ENCODE measurements at regions not wholly inside any gene's neighbourhood (a gene's known extent, or its start where the extent isn't known, plus 50 kb on each side); places are given as distances from the start of the nearest gene placed in this dataset.

GRCh38 chr3:18586076-18586475 is 160.9 kb upstream of the SATB1 start:
- WGBS (ENCODE audit: insufficient coverage): no CpG with 5 or more reads among the region's 2 CpGs
- H3K27me3 Mint-ChIP-seq (ENCODE audit: low read depth in 3 of 3): no peaks in the 10 kb centered on the region
- Histone ChIP-seq H4K20me1 (ENCODE audit: insufficient read depth, low read length) (no peaks in the 10 kb centered on the region), H2AFZ (ENCODE audit: insufficient read depth, low read depth, low read length, poor library complexity, severe bottlenecking) (no peak overlapping the region), H3K79me2 (ENCODE audit: insufficient read depth, low read length) (no peaks in the 10 kb centered on the region), H3K9ac (ENCODE audit: insufficient read depth, low read length, poor library complexity, severe bottlenecking) (no peak overlapping the region), H3K4me3 (replicated peaks in 1 of 3; ENCODE audit: low read depth in 2 of 3, low read length in 3 of 3) (no peak overlapping the region), H3K36me3 (replicated peaks in 1 of 2; ENCODE audit: control insufficient read depth in 1 of 2, insufficient read depth in 2 of 2, low read length in 2 of 2) (no peaks in the 10 kb centered on the region), H3K4me1 (ENCODE audit: control insufficient read depth in 1 of 2, insufficient read depth in 2 of 2, low read length in 2 of 2) (no peaks in the 10 kb centered on the region), H3K27me3 (ENCODE audit: control insufficient read depth in 2 of 2, insufficient read depth in 2 of 2, low read length in 2 of 2) (no peaks in the 10 kb centered on the region), H3K4me2 (replicated peaks; ENCODE audit: extremely low read depth, low read length, poor library complexity, severe bottlenecking) (no peak overlapping the region), H3K9me3 (replicated peaks in 1 of 2; ENCODE audit: control insufficient read depth in 1 of 2, insufficient read depth in 1 of 2, low read length in 2 of 2) (no peaks in the 10 kb centered on the region), H3K27ac (ENCODE audit: low read depth in 1 of 2, low read length in 2 of 2) (no peak overlapping the region)
- TF ChIP-seq, protein P1, sequence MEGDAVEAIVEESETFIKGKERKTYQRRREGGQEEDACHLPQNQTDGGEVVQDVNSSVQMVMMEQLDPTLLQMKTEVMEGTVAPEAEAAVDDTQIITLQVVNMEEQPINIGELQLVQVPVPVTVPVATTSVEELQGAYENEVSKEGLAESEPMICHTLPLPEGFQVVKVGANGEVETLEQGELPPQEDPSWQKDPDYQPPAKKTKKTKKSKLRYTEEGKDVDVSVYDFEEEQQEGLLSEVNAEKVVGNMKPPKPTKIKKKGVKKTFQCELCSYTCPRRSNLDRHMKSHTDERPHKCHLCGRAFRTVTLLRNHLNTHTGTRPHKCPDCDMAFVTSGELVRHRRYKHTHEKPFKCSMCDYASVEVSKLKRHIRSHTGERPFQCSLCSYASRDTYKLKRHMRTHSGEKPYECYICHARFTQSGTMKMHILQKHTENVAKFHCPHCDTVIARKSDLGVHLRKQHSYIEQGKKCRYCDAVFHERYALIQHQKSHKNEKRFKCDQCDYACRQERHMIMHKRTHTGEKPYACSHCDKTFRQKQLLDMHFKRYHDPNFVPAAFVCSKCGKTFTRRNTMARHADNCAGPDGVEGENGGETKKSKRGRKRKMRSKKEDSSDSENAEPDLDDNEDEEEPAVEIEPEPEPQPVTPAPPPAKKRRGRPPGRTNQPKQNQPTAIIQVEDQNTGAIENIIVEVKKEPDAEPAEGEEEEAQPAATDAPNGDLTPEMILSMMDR (IDR thresholded peaks at IDR 0.05): no peak
- H3K27ac Mint-ChIP-seq: no peak overlapping the region
- H3K9me3 Mint-ChIP-seq: peaks cover 0 to 6% (median 2%) of the 10 kb centered on the region in 7 donors
- no peaks in the 10 kb centered on the region for H3K36me3 Mint-ChIP-seq
- intact Hi-C loops (cut with micrococcal nuclease): no loop called here
- H3K4me1 Mint-ChIP-seq: no peaks in the 10 kb centered on the region
- no peak for DNase-seq
- H3K4me3 Mint-ChIP-seq: no peak overlapping the region

DNA sequence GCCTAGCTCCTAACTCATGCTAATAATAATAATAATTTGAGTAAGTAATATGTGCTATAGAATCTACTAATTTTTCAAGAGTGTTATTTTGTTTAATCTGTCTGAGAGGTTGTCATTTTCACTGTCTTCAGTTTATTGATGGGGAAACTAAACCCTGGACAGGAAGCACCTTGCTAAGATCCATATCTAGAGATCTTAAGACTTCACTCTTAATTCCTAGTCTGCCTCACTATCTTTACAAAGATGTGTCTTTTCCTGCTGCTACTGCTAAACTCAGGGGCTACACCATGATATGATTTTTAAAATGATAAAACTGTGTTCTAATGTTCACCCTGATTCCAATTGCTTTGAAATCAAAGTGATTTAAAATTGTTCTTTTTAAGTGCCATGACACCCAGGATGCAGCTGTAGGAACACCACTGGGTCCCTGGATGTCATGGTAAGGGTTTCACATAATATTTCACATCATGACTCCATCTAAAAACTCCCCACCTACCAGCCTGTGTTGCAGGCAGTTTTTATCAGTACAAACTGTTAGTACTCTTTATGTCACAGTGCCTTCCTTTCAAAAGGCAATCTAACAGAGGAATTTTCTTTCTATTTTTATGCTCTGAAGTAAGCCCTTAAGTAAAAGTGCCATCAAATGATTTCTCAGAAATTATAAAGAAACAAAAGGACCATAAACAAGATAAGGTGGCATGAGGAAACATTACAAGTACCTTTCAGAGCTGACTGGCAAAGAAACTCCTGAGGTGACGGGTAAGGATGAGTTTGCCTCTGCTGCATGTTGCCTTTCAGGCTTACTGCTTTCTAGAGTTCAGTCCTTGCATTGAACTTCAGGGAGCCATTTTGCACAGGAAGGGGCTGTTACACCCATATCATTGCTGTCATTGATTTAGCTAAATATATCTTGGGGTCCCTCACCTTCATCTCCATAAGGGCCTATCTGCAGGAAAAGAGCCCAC is 160.1 kb upstream of the SATB1 start:
- H2AFZ ChIP-seq (ENCODE audit: insufficient read depth, low read depth, low read length, poor library complexity, severe bottlenecking): no peak overlapping the region
- no peaks in the 10 kb centered on the region for H3K9me3 ChIP-seq (replicated peaks in 1 of 2; ENCODE audit: control insufficient read depth in 1 of 2, insufficient read depth in 1 of 2, low read length in 2 of 2)
- H3K27me3 ChIP-seq (ENCODE audit: control insufficient read depth in 2 of 2, insufficient read depth in 2 of 2, low read length in 2 of 2): no peaks in the 10 kb centered on the region
- no peaks in the 10 kb centered on the region for H3K4me1 Mint-ChIP-seq
- no peak for DNase-seq
- H3K4me3 Mint-ChIP-seq: no peak overlapping the region
- H4K20me1 ChIP-seq (ENCODE audit: insufficient read depth, low read length): no peaks in the 10 kb centered on the region
- 100% methylated on average over 1 of the region's 1 CpG for WGBS (ENCODE audit: insufficient coverage)
- peaks cover 0 to 2% of the 10 kb centered on the region in 2 donors for H3K4me1 ChIP-seq (ENCODE audit: control insufficient read depth in 1 of 2, insufficient read depth in 2 of 2, low read length in 2 of 2)
- intact Hi-C loops (cut with micrococcal nuclease): no loop called here
- TF ChIP-seq, protein P1 (IDR thresholded peaks at IDR 0.05): no peak
- H3K9ac ChIP-seq (ENCODE audit: insufficient read depth, low read length, poor library complexity, severe bottlenecking): no peak overlapping the region
- H3K36me3 ChIP-seq (replicated peaks in 1 of 2; ENCODE audit: control insufficient read depth in 1 of 2, insufficient read depth in 2 of 2, low read length in 2 of 2): no peaks in the 10 kb centered on the region
- no peak overlapping the region for H3K4me2 ChIP-seq (replicated peaks; ENCODE audit: extremely low read depth, low read length, poor library complexity, severe bottlenecking)
- no peak overlapping the region for H3K27ac ChIP-seq (ENCODE audit: low read depth in 1 of 2, low read length in 2 of 2)
- no peak overlapping the region for H3K27ac Mint-ChIP-seq
- H3K9me3 Mint-ChIP-seq: peaks cover 0 to 6% (median 2%) of the 10 kb centered on the region in 7 donors
- H3K27me3 Mint-ChIP-seq (ENCODE audit: low read depth in 3 of 3): no peaks in the 10 kb centered on the region
- no peaks in the 10 kb centered on the region for H3K79me2 ChIP-seq (ENCODE audit: insufficient read depth, low read length)
- H3K4me3 ChIP-seq (replicated peaks in 1 of 3; ENCODE audit: low read depth in 2 of 3, low read length in 3 of 3): no peak overlapping the region
- H3K36me3 Mint-ChIP-seq: no peaks in the 10 kb centered on the region
